ENCODE measurements at regions not wholly inside any gene's neighbourhood (a gene's known extent, or its start where the extent isn't known, plus 50 kb on each side); places are given as distances from the start of the nearest gene placed in this dataset.
"Not testable (repeated sequence)": the region's sequence is repeated elsewhere in the genome, so short reads cannot be mapped to it uniquely, and the experiment has no call there.

DNA sequence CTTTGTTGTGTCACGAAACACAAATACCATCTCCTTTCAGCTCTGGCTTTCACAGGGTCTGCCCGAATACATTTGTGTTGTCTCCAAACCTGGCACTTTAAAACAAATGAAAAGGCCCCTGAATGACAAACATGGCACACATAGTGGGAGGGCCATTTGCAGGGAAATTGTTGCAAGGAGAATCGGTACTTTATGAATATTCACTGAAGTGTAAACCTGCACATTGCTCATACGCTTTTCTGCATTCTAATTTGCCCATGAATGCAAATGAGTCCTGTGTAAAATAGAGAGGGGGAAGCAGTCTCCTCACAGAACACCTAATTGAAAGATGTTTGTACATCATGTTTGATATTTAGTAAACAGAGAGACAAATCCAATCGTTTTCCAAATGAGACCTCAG is 82.7 kb upstream of the PCDH8 start:
- no peak for DNase-seq (ENCODE audit: low spot score)

DNA sequence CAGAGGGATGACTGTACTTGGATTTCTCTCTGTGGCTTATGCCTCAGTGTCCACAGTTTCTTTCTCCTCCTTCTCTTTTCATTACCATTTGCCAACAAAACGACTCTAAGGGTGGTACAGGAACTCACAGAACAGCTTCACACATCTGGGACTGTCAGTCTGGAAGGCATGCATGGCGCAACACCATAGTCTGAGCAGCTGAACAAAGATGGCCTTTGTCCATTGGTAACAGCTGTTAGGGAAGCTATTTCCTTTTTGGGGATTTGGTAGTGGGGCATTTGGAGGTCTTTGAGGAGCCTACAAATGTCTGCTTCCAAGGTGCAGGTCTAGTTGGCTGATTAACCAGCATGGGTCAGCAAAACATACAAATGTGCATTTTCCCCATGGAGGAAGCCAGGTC is 81.4 kb upstream of the PCDH8 start:
- no peak for DNase-seq (ENCODE audit: low spot score)

- DNase-seq (ENCODE audit: low spot score) = no peak
Observed at GRCh38 chr13:52926971-52927370, 78.5 kb upstream of the PCDH8 start.

DNA sequence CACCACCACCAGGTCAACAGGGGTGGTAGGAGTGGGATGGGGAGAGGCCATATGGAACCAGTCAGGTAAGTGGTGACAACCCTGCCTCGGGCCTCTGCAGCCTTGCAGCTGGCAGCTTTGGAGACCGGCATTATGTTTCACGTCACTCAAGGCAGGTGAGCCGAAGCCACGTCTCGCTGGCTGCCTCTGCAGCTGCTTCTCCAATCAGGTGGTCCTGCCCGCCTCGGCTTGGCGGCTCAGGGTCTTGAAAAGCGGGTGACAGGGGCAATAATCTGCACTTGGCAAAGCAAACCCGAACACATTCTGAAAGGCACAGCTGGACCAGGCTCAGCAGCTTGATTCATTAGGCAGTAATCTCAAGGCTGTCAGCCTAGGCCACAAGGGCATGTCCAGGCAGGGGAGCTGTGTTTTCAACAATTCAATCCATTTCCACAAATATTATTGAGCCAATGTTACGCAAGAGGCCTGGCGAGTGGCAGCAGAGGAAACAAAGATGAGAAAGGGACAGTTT is 77.4 kb upstream of the PCDH8 start:
- no peak for DNase-seq (ENCODE audit: low spot score)

DNA sequence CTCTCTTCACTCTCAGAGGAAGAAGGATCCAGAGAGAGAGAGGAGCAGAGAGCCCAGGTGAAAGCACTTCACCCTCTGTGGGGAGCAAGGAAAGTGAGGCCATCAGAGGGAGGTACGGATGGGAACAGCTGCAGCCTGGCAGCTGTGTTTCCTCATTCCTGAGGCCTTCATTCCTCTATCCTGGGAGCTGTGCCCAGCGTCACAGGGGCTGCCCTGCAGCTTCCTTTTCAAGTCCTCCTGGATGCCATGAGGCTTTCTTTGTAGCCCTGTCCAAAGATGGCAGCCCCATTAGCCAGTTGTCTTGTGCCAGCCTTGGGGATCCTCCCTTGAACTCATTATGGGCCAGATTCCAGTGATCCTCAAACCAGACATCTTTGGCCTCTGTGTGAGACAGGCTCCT is 76.8 kb upstream of the PCDH8 start:
- no peak for DNase-seq (ENCODE audit: low spot score)

DNA sequence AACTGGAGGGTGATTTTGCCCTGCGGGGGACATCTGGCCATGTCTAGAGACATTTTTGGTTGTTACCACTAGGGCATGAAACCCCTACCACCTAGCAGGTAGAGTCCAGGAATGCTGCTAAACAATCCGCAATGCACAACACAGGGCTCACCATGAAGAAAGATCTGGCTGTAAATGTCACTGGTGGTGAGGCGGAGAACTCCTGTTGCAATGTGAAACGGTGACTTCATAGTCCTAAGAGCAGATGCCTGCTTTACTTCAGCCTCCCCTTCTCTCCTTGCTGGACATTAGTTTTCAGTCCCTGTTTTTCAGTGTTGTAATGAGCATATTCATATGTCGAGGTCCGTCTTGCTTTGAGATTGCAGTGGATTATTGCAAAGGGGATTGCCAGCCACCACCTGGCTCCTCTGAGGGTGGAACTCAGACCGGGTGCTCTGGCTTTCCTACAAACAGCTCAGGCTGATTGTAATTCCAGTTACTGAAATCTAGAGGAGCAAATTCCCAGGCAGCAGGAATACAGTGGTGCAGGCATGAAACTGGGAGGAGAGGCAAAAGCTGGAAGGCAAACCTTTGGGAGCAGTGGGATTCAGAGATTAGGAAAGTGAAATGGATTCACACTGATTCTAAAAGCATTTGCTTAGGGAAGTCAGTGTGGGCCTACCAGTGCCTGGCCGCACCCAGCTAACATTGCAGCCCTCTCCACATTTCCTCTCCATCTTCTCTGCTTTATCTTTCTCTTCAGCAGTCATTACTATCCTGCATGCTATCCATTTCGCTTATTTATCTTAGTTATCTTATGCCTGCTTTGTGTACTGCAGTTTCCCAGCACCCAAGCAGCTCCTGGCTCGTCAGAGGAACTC is 76.1 kb upstream of the PCDH8 start:
- DNase-seq (ENCODE audit: low spot score) = no peak

DNA sequence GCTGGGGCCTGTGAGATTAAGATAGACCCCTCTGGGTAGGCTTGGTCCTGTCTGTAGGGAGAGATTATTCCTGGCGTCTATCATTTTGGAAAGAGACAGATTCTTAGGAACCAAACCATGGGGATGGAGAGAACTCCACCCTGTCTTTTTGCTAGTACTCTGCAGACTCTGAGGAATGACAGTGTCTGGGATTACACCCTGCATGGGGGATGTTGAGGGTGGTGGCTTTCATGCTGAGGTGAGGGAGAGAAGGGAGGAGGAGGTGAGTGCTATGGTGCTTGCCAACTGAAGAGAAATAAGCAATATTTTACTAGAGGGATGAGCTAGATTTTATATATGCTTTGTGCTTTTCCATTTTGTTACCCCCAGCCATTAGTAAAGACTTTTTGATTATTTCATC is 74.5 kb upstream of the PCDH8 start:
- DNase-seq (ENCODE audit: low spot score) = no peak

- DNase-seq (ENCODE audit: low spot score) = peak; percentile 61
Observed at GRCh38 chr13:52921194-52921593, 72.8 kb upstream of the PCDH8 start.

GRCh38 chr13:52916486-52916990 is 68.1 kb upstream of the PCDH8 start:
- no peak for DNase-seq (ENCODE audit: low spot score)

- DNase-seq (ENCODE audit: low spot score) = no peak
Observed at GRCh38 chr13:52911340-52911739, 62.9 kb upstream of the PCDH8 start.

- DNase-seq (ENCODE audit: low spot score) = not testable (repeated sequence)
Observed at GRCh38 chr13:52910318-52910717, 61.9 kb upstream of the PCDH8 start.

GRCh38 chr13:52906122-52906903 is 57.9 kb upstream of the PCDH8 start:
- no peak for DNase-seq (ENCODE audit: low spot score)

DNA sequence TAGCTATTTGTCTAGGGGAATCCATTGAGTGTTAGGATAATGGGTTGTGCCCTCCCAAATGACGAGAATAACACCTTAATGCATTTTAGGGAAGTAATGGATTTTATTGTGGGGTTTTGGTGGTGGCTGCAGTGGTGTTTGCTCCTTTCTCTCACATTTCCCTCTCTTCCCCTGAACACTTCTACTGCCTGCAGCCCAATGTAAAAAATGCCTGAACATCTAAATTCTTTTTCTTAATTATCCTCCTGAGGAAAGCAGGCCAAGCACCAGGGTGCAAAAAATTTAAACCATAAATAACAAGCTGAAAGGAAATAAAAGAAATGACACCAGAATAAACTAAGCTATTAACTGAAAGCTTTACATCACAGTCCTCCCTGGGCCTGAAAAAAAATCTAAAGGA is 57.3 kb upstream of the PCDH8 start:
- DNase-seq (ENCODE audit: low spot score) = no peak

- no peak for DNase-seq (ENCODE audit: low spot score)
Observed at GRCh38 chr13:52903320-52903719, 54.9 kb upstream of the PCDH8 start.

GRCh38 chr13:52899206-52899605 is 50.8 kb upstream of the PCDH8 start:
- DNase-seq (ENCODE audit: low spot score) = no peak

All from Ammon's horn (tissue), 1 donor.